MM.1S (cell line): ENCODE measurements at regions not wholly inside any gene's neighbourhood (a gene's known extent, or its start where the extent isn't known, plus 50 kb on each side); places are given as distances from the start of the nearest gene placed in this dataset.

Experiments
- EZH2 ChIP-seq: fragments of 300-600 bp; sonication (generic); optimal IDR thresholded peaks from 2 replicates; pipeline ENCODE3; 2017; ENCODE audit warnings: low read depth, mild to moderate bottlenecking, antibody characterized with exemption, low read length, mixed read lengths
- TF ChIP-seq, protein P1 (sequence below): fragments of 300-600 bp; sonication (generic); IDR thresholded peaks from 2 replicates; pipeline ENCODE4 v1.5.1; 2016; ENCODE audit warnings: antibody characterized with exemption, low read length, mixed read lengths

DNA sequence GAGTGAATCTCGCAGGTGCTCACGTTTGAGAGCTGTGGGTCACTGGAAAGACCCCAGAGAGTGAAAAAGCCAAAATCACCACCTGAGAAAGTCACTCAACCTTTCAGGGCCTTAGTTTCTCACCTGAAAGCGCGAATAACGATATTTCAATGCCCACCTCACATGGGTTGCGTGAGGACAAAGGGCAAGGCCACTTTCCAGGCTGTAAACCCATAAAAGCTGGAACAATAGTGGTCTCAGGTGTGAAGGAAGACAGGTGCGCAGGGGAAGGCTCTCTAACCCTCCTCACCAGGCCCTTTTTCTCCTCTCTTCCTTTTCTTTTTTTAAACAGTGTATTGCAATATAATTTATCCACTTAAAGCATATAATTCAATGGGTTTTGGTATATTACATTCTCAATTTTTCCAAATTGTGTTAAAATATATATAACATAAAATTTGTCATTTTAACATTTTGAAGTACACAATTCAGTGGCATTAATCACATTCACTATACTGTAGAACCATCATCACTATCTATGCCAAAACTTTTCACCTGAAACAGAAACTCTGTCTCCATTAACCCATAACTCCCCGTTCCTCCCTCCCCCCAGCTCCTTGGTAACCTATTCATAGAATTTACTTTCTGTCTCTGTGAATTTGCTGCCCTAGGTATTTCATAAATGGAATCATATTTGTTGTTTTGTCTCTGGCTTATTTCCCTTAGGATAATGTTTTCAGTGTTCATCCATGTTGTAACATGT, 118.4 kb upstream of the TNR start:
- TF ChIP-seq, protein P1, sequence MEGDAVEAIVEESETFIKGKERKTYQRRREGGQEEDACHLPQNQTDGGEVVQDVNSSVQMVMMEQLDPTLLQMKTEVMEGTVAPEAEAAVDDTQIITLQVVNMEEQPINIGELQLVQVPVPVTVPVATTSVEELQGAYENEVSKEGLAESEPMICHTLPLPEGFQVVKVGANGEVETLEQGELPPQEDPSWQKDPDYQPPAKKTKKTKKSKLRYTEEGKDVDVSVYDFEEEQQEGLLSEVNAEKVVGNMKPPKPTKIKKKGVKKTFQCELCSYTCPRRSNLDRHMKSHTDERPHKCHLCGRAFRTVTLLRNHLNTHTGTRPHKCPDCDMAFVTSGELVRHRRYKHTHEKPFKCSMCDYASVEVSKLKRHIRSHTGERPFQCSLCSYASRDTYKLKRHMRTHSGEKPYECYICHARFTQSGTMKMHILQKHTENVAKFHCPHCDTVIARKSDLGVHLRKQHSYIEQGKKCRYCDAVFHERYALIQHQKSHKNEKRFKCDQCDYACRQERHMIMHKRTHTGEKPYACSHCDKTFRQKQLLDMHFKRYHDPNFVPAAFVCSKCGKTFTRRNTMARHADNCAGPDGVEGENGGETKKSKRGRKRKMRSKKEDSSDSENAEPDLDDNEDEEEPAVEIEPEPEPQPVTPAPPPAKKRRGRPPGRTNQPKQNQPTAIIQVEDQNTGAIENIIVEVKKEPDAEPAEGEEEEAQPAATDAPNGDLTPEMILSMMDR, result no peak
- no peak for TF ChIP-seq EZH2
